KMS-11 (cell line): ENCODE measurements at regions not wholly inside any gene's neighbourhood (a gene's known extent, or its start where the extent isn't known, plus 50 kb on each side); places are given as distances from the start of the nearest gene placed in this dataset.

Experiments
- H2AFZ ChIP-seq: fragments of 200-600 bp; sonication (generic); 2 replicates; pipeline ENCODE4 v1.6.1; 2016; ENCODE audit warnings: antibody characterized with exemption, mixed run types, low read depth
- H3K27ac ChIP-seq: fragments of 200-600 bp; sonication (generic); 2 replicates; pipeline ENCODE4 v1.6.1; 2016; ENCODE audit warnings: mild to moderate bottlenecking, mixed run types
- H3K27me3 ChIP-seq: fragments of 200-600 bp; sonication (generic); 2 replicates; pipeline ENCODE4 v1.6.1; 2017; ENCODE audit warnings: mild to moderate bottlenecking, low read depth, mixed run types, moderate library complexity; ENCODE audit not compliant: insufficient read depth
- H3K36me3 ChIP-seq: fragments of 200-600 bp; sonication (generic); 2 replicates; pipeline ENCODE4 v1.6.1; 2017; ENCODE audit warnings: mild to moderate bottlenecking, mixed run types; ENCODE audit not compliant: insufficient read depth
- H3K4me1 ChIP-seq: fragments of 200-600 bp; sonication (generic); 2 replicates; pipeline ENCODE4 v1.6.1; 2016; ENCODE audit warnings: mild to moderate bottlenecking, low read depth, mixed run types; ENCODE audit not compliant: poor library complexity, severe bottlenecking
- H3K4me2 ChIP-seq: fragments of 200-600 bp; sonication (generic); 2 replicates; pipeline ENCODE4 v1.7.0; 2016; ENCODE audit warnings: mild to moderate bottlenecking, mixed run types
- H3K4me3 ChIP-seq: fragments of 200-600 bp; sonication (generic); IDR thresholded peaks from 2 replicates; pipeline ENCODE4 v1.6.1; 2017; ENCODE audit warnings: low read depth, low read length, mixed read lengths; ENCODE audit not compliant: insufficient read depth
- H3K79me2 ChIP-seq: fragments of 200-600 bp; sonication (generic); 2 replicates; pipeline ENCODE4 v1.6.1; 2016; ENCODE audit warnings: low read depth, mixed run types; ENCODE audit not compliant: insufficient read depth
- H3K9ac ChIP-seq: fragments of 200-600 bp; sonication (generic); 2 replicates; pipeline ENCODE4 v1.6.1; 2016; ENCODE audit warnings: mild to moderate bottlenecking, mixed run types
- H4K20me1 ChIP-seq: fragments of 200-600 bp; sonication (generic); 2 replicates; pipeline ENCODE4 v1.6.1; 2016; ENCODE audit warnings: mild to moderate bottlenecking, mixed run types; ENCODE audit not compliant: insufficient read depth
- TF ChIP-seq, protein P1 (sequence below): fragments of 200-600 bp; sonication (generic); conservative IDR thresholded peaks from 2 replicates; pipeline ENCODE4 v1.6.1; 2017; ENCODE audit warnings: low read depth, mild to moderate bottlenecking, antibody characterized with exemption, low read length, moderate library complexity, mixed read lengths

DNA sequence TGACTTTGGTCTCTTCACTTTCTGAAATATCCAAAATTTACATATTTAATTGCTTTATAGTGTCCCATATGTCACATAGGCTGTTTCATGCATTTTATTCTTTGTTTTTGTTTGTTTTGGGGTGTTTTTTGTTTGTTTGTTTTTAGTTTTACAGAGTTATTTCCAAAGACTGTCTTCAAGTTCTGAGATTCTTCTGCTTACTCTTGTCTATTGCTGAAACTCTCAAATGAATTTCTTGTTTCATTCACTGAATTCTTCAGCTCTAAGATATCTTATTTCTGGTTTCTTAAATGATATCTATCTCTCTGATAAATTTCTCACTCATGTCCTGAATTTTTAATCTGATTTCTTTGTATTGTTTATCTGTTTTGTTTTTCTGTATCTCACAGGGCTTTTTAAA, 412.0 kb upstream of the ATP2B1 start:
- Histone ChIP-seq H3K4me3 (no peak overlapping the region), H3K36me3 (no peaks in the 10 kb centered on the region), H4K20me1 (no peaks in the 10 kb centered on the region), H3K4me2 (no peak overlapping the region), H3K79me2 (no peaks in the 10 kb centered on the region), H3K27ac (no peak overlapping the region), H2AFZ (no peak overlapping the region), H3K27me3 (no peaks in the 10 kb centered on the region), H3K4me1 (no peaks in the 10 kb centered on the region), H3K9ac (no peak overlapping the region)
- TF ChIP-seq, protein P1, sequence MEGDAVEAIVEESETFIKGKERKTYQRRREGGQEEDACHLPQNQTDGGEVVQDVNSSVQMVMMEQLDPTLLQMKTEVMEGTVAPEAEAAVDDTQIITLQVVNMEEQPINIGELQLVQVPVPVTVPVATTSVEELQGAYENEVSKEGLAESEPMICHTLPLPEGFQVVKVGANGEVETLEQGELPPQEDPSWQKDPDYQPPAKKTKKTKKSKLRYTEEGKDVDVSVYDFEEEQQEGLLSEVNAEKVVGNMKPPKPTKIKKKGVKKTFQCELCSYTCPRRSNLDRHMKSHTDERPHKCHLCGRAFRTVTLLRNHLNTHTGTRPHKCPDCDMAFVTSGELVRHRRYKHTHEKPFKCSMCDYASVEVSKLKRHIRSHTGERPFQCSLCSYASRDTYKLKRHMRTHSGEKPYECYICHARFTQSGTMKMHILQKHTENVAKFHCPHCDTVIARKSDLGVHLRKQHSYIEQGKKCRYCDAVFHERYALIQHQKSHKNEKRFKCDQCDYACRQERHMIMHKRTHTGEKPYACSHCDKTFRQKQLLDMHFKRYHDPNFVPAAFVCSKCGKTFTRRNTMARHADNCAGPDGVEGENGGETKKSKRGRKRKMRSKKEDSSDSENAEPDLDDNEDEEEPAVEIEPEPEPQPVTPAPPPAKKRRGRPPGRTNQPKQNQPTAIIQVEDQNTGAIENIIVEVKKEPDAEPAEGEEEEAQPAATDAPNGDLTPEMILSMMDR, result no peak

DNA sequence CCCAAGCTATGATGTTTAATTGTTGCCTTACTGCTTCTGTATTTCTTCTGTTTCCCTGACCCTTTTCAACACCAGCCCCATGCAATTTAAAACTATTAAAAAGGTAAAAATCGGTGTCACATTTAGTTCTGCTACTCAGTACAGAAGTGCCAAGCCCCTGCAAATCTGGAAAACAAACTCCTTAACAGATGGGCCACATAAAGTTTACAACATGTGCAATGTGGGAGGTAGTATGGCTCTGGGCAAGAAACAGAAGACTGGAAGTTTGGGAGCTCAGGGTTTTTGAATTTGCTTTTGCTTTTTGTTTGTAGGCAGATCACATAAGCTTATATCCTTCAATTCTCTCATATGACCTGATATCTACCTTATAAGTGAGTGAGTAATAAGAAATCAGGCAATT, 404.0 kb upstream of the ATP2B1 start:
- H3K79me2 ChIP-seq, result no peaks in the 10 kb centered on the region
- TF ChIP-seq, protein P1, result no peak
- H4K20me1 ChIP-seq, result no peaks in the 10 kb centered on the region
- H3K4me2 ChIP-seq, result no peak overlapping the region
- H3K36me3 ChIP-seq, result no peaks in the 10 kb centered on the region
- H3K4me1 ChIP-seq, result no peaks in the 10 kb centered on the region
- no peaks in the 10 kb centered on the region for H3K27me3 ChIP-seq
- no peak overlapping the region for H3K4me3 ChIP-seq
- no peak overlapping the region for H3K27ac ChIP-seq
- no peak overlapping the region for H2AFZ ChIP-seq
- no peak overlapping the region for H3K9ac ChIP-seq

DNA sequence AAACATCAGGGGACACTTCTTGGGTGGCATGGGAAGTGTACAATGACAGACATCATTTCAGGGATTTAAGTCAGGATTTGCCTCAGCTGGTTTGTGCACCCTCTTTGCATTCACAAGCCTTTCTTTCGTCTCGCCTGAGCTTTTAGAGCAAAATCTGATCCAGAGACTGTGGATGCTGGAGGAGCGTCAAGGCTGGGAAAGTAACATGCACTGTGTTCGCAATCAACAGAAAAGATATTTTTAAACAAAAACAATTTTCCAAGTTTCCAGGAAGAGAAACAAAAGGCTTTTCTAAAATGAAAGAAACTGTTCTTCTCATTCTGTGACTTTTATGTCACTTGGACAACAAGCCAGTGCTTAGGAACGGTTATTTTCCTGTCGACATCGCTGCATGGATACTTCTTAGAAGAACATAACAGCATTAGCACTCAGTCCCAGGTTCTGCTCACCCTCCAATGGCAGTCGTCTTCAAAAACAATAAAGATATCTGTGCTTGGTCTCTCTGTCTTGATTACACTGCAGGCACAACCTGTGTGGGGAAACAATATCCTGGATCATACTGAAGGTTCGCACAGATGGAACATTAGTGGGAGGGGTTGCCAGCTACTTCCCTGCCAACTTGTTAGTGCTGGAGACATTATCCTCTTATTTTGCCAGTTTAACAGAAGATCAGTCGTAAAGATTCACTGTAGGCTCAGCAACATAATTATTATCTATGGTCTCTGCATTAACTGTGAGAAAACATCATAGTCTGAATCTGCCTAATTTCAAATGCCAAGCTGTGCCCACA, 403.3 kb upstream of the ATP2B1 start:
- H3K9ac ChIP-seq, result no peak overlapping the region
- H3K36me3 ChIP-seq, result no peaks in the 10 kb centered on the region
- no peak overlapping the region for H3K4me3 ChIP-seq
- H3K79me2 ChIP-seq, result no peaks in the 10 kb centered on the region
- H2AFZ ChIP-seq, result no peak overlapping the region
- no peaks in the 10 kb centered on the region for H3K27me3 ChIP-seq
- no peak overlapping the region for H3K27ac ChIP-seq
- TF ChIP-seq, protein P1, result no peak
- no peak overlapping the region for H3K4me2 ChIP-seq
- H4K20me1 ChIP-seq, result no peaks in the 10 kb centered on the region
- no peaks in the 10 kb centered on the region for H3K4me1 ChIP-seq

DNA sequence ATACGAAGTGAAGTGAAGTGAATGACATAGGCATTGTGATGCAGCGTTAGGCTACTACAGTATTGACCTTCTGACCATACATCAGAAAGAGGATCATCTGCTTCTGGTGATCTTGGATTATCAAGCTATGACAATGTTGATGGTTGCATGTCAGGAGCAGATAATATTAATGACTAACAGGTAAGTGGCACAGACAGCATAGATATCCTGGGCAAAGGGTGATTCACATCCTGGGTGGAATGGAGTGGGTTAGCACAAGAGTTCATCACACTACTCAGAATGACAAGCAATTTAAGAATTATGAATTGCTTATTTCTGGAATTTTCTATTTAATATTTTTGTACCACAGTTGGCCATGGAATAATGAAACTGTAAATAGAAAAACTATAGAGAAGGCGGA, 397.9 kb upstream of the ATP2B1 start:
- no peak overlapping the region for H3K4me3 ChIP-seq
- no peaks in the 10 kb centered on the region for H3K27me3 ChIP-seq
- H3K36me3 ChIP-seq, result no peaks in the 10 kb centered on the region
- H3K27ac ChIP-seq, result no peak overlapping the region
- TF ChIP-seq, protein P1, result no peak
- H3K79me2 ChIP-seq, result no peaks in the 10 kb centered on the region
- no peaks in the 10 kb centered on the region for H4K20me1 ChIP-seq
- H3K4me1 ChIP-seq, result no peaks in the 10 kb centered on the region
- H3K4me2 ChIP-seq, result no peak overlapping the region
- no peak overlapping the region for H2AFZ ChIP-seq
- H3K9ac ChIP-seq, result no peak overlapping the region
